IPS-NIHi7 (cell line): ENCODE measurements at regions not wholly inside any gene's neighbourhood (a gene's known extent, or its start where the extent isn't known, plus 50 kb on each side); places are given as distances from the start of the nearest gene placed in this dataset.

ENCODE experiments used
- DNase-seq: peaks from one replicate; pipeline ENCODE4 v3.0.0; 2012; ENCODE audit warnings: mixed read lengths; ENCODE audit errors: extremely low spot score

DNA sequence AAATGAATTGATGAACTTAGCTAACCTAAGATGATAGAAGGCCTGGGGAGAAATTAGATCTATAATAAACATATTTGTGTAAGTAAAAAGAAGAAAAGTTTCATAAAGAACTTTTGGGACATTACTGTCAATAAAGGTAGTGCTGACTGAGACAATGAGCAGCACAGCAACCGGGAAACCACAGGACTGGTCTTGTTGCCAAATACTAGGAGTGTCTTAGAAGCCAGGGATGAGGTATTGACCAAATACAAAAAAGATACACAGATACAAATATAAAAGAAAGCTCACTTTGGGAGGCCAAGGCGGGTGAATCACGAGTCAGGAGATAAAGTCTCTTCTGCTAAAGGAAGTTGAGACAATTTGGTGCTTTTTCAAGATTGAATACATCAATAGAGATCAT lies 362.4 kb upstream of the ZNF385D start:
- DNase-seq = no peak

DNA sequence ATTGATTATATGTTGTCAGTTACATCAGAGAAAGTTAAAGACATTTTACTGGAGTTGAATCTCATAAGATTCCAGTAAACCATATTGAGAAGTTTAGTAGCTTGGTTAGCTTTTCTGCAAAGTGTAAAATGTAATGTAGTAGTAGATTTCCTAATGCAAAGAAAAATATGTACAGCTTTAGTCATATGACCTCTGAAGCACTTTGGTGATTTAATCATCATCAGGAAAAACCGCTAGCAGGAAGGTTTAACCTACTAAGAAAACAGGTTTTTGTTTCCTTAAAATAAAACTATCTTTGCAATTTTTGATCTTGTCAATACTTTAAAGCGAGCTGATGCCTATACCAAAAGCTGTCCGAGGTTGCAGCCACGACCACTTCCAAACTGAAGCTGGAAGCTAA lies 364.6 kb upstream of the ZNF385D start:
- no peak for DNase-seq

DNA sequence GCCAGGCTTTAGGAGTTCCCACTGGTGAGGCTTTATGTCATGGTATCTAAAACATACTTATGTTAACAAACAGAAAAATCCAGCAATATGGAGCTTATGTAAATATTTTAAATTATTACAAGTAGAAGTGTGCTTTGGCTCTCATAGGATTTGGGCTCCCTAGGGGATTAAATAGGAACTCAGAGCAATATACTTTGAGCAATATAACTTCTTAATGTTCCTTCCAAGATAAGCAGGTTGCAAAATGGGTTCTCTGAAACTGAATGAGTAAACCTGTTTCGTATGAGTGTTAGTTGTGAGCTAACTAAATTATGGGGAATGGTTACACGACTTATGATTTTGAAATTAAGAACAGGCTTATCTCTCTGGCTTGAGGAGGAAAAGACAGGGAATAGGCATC lies 366.1 kb upstream of the ZNF385D start:
- no peak for DNase-seq

DNA sequence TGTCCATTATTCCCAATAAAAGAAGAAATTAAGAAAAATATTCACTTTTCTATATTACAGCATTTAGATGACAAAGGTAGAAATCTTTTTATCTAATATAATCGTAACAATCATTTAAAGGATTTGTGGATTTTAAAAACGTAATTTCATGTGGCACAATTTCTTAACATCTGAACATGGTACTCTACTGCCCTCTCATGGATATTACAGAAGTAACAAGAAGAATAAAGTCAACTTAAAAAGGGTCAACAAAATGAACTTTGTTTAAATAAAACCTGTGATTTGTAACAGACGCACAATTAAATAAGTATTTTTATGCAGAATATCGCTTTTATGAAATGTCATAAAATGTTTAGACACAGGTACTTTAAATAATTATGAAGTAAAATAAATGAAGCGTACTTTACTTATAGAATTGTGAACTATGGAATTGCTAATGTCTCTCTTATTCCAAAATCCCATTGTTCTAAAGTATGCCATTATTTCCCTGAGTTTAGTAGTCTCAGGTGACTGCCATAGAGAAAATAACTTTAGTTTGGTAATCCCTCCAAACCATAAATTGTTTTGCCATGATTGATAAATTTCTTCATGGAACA lies 366.8 kb upstream of the ZNF385D start:
- DNase-seq = no peak

DNA sequence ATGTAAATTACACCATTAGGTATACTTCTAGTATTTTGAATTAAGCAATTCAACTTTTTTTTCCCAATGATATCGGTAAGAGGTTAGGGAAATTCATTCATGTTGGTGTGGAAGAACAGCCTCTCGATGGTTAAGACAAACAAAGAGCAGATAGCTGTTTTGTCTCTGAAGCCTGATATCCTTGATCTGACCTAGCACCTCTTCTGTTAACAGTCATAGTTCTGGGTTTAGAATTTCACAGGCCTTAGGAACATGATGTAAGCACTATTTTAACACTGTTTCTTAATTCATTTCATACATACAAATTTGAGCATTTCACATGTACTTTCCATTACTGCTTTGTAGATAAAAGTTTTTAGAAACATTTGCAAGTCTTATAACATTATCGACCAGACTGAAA lies 367.5 kb upstream of the ZNF385D start:
- DNase-seq = no peak

DNA sequence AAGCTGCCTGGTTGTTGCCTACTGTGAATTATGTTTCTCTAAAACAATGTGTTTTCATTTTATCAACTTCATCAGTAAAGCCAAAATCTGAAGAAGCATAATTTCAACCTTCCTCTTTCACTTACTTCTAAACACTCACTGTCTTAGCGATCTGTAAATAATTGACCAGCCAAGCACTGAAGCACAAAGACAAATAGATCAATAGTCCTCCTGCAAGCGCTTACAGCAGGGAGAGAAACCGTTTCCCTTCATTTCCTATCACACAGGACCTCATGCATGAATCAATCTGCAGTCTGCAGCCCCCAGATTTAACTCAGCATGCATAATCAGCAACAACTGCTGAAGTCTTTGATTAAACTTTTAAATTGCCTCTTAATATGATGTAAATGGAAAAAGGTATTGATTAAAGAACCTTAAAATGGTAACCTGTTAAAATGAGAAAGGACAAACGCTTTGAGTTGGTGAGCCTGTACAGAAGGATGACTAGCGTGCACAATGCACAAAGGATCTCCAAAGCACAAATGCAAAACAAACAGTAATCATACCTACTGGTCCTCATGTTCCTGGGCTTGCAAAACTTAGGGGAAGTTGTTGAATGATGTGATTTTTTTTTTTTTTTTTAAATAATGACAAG lies 370.2 kb upstream of the ZNF385D start:
- DNase-seq = no peak

DNA sequence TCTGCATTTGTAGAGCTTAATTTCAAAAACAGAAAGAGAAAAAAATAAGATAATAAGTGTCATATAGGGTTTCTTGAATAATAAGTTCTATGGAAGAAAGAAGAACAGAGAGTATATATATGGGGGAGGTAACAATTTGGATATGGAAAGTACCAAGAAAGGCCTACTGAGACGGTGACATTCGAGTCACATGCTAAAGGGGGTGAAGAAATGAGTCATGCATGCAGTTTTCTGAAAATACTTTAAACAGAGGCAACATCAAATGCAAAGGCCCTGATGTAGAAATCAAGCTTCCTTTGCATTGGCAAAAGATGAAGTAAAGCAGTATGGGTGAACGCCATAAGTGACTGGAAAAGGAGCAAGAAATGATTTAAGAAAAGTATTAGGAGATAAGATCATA lies 371.6 kb upstream of the ZNF385D start:
- DNase-seq = no peak

DNA sequence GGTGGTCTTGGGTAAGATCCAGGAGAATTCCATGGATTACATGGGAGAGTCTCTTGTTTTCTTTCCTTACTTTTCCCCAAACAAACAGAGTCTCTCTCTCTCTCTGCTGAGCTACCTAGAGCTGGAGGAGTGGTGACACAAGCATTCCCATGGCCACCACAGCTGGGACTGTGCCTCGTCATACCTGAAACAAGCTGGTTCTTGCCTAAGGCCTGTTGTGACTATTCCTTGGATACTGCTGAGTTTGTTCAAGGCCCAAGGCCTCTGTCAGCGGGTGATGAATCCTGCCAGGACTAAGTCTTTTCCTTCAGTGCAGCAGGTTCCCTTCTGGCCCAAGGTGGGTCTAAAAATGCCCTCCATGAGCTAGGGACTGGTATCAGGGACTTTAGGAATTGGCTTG lies 378.1 kb upstream of the ZNF385D start:
- no peak for DNase-seq

DNA sequence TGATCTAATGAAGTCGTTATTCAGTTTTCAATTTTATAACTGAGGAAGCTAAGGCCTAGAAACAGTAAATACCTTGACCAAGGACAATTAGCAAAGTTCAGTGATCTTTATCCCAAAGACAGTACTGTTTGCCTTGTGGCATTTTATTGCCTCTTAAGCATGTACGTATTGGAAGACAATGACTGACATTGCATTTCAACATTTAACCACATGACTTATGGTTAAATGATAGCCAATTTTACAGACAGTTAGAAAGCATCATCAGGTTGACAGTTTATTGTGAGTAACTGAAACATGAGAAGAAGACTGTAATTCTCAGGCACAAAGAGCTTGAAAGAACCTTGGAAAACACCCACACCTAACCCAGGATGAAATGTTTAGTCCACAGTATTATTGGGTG lies 390.8 kb upstream of the ZNF385D start:
- DNase-seq = no peak

DNA sequence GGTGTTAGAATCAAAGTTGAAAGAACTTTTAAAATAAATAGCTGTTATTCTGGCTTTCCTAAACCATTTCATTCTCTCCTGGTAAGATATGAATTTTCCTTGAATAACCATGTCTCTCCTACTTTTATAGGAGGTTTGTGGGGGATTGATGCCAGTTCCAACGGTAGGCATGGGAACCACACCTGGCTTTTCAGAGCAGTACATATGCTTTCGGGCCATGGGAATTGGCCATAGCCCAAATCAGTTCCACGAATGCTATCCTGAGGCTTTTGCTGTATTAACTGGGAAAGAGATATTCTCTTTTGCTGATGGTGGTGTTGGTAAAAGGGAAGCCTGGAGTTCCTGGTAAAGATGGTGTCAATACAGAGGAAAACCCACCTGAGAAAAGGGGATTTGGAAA lies 396.2 kb upstream of the ZNF385D start:
- DNase-seq = no peak

DNA sequence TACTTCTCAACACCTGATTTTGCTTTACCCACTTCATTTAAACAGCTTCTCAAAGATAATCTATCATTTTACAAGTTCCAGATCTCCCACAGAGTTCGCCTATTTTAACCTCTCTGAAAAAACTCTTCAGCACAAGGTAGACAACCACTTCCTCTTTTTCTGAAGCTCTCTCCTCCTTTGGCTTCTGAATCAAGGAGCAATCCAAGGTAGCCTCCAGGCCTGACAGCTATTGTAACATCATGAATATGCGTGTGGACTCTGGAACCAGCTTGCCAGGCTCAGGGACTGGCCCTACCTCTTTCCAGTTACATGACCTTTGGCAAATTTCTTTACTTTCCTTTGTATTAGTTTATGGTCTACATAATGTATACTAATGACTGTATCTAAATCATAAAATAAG lies 405.9 kb upstream of the ZNF385D start:
- no peak for DNase-seq

DNA sequence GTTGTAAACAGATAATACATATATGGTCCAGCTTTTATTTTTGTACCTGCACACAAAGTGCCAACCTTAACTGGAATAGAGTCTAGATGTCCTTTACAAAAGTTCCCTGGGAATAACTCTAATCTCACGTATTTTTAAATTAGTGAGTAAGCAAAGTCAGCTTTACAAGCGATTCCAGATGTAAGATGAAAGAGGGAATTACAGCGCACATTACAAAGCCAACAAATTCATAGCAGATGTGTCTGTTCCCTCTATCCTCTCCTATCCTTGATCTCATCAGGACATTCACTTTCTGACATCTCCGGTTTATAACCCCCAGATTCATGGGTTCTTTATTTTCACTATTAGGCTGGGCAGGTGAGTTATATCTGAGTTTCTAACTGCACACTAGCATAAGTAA lies 406.8 kb upstream of the ZNF385D start:
- no peak for DNase-seq

DNA sequence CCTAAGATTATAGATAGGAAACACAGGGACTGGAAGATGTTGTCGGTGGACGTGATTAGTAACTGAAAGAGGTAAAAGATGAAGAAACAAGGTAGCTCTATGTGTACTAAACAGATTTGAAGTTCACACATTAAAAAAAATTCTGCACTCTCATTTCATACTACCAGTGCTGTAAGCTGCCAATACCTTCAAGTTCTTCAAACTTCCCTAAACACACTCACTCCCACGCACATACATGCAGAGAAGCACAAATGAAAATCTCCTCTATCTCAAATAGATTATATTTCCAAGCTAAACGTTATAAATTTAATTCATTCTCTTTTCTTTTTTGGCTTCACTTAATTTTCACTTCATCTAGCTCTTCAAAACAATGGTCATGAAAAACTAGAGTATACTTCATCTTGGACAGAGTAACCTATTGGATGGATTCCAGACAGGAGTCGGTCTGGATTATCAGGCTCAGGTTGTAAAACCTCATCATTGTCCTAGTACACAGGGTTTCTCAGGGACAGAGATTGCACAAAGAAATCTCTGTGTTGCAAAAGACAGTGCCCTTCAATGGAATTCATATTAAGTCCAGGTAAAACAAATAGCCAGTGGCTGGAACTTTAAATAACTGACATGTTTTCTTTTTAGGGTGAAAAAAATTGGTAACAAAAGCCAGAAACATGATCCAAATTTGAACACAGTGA lies 408.1 kb upstream of the ZNF385D start:
- DNase-seq = no peak

DNA sequence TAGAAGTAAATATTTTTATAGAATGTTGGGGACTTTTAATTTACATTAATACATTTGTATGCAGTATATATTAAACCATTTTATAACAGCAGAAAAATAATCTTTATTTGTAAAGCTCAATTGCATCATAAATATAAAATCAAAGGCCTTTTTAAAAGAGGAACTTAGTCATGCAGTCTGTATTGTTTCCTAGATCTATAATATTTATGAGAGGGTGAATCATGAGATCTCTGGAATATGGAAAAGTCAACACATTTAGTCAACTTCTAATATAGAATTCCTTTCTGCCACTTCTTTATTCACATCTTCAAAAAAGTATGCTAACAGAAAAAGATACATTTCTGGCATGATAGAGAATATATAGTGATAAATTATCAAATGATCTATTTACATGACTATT lies 410.3 kb upstream of the ZNF385D start:
- no peak for DNase-seq

DNA sequence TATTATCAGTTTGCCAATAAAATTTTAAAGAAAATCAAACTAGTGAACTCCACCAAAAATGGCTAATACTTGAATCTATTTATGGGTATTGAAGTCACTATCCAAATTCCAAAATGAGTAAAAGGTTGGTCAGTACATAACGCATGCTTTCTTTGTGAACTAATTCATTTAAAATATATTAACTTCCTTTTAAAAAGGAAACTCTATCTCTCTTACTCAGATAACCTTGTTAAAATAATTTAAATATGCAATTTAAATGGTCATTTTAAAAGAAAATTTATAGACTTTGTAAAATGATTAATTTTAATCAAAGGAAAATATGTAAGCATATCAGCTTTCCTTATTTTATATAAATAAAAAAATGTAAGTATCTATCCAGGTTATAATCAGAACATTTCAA lies 419.4 kb upstream of the ZNF385D start:
- DNase-seq = no peak

DNA sequence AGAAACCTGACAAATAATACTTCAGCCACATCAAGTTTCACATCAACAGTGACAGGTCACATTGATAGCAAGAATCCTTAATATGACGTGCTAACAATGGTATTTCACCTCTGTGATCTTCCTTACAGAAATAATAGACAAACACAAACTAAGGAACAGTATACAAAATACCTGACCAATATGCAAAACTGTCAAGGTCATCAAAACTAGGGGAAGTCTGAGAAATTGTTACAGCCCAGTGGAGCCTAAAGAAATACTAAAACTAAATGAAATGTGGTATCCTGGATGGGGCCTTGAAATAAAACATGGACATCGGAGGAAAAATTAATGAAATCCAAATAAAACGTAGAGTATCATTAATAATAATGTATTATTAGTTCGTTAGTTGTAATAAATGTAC lies 422.0 kb upstream of the ZNF385D start:
- no peak for DNase-seq

DNA sequence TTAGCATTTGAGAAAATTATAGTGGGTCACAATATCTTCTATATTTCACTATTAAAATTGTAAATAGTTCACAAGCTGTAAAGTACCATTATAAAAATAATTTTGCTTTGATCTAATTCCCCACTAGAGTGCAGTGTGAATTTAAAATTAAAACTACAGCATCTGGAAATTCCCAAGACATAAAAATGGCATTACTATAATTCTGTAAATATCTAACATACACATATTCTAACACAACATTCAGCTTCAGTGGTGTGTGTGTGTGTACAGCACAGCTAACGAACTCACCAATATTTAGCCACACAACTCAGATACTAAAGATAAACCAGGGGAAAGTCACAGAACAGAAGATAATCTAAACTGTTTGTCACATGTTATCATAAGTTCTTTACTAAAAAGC lies 424.9 kb upstream of the ZNF385D start:
- no peak for DNase-seq

DNA sequence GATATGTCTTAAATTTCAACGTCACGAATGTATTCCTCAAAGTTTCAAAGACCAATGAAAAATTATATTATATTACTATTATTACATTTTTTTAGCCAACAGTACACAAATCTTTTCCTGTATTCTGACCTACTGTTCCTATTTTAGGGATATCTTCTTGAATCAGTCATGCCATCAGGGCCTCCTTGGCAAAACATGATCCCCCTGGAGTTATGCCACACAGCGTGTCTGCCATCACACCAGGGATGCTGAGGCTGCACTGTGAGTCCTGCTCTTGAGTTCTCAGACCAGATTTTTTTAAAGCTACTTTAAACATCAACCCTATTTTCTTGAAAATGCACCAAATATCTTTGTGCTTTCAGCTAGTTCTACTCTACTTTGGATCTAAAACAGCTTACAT lies 425.9 kb upstream of the ZNF385D start:
- DNase-seq = no peak

DNA sequence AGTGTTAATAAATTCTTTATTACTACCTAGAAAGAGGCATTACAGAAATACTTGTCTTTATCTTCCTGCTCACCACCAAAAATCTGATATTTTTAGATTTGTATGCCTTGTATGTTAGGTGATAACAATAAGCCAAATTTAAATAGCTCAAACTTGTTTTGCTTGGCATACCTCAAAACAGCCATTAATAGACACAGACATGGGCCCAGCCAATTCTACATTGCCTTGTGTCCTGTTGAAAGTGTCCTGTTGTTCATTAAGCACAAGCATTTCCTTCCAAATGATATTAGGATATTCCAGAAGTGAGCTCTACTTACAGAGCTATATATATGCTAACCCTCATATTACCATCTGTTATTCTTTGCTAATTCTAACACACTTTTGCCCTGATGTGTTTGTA lies 438.6 kb upstream of the ZNF385D start:
- no peak for DNase-seq

DNA sequence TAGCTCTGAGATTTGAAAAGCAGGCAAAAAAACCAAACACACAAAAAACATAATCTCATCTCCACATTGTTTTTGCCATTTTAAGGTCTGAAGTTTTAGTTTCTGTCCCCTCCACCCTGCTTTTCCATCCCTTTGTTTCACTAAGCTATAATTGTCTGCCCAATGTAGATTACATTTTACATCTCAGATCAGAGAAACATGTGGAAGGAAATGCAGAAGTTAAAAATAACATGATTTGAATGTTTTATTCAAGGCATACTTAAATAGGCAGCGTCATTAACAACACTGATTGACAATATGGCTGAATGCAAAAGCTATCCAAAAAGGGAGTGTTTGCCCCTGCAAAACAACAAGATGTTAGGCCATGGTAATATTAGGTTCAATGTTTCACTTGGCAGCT lies 448.1 kb upstream of the ZNF385D start:
- no peak for DNase-seq

DNA sequence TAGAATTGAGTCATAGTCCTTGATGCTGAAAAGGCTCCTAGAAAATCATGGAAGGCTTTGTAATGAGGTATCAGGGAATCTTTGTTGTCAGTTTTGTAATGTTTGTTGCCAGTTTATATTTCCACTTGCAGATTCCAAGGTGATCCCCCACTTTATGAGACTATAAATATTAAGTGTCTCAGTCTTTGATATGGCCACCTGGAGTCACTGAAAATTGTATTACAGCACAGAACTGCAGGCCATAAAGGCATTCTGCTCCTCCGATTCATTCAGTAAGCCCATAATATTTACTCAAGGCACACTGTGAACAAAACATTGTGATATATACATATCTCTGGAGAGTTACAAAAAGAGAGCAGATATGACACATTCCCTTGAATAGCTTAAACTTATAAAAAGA lies 457.8 kb upstream of the ZNF385D start:
- no peak for DNase-seq

DNA sequence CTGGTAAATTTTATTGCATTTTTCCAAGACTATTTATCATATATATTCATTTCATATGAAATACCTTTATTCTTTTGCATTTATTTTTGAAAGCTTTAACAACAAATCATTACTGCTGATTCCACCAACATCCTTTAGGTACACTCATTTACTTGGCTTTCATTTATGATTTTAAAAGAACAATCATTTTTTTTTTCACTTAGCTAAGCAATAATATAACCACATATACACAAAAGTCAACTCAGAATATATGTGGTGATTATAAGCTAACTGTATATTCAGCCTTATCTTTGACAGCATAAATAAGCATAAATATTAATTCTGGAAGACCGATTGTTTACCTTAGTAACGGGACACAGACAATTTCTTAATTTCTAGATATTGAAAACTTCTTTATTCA lies 458.6 kb upstream of the ZNF385D start:
- no peak for DNase-seq

DNA sequence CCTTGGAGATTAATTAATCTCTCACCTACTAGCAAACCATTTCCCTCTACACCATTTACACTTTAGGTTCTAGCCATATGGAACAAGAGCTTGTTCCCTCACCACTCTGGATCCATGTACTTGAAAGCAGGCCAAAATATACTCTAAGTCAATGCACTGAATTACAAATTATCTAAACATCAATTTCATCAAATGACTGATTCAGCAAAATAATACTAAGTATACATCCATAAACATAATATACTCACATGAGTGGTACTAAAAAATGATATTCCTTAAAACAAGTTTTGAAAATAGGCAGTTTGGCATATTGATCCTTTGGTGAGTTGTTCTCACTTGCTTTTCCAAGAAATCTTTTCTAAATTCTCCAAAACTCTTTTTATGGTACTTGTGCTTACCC lies 459.7 kb upstream of the ZNF385D start:
- no peak for DNase-seq

DNA sequence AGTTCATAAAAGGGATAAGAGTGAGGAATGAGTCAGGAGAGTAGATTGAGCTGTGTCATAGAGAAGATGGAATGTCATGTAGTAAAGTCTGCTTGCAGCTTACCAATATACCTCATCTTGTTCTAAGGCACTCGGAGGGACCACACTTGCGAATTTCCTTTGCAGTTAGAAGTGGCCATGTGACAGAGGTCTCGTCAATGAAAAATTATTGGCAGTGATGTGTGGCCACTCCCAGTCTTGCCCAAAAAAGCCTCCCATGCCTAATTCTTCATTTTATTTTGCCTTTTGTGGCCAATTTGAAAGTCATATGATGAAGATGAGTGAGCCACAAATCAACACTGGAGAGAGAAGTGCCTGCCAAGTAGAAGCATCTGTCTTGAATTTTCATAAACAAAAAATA lies 465.6 kb upstream of the ZNF385D start:
- DNase-seq = no peak
